ENCODE measurements at regions not wholly inside any gene's neighbourhood (a gene's known extent, or its start where the extent isn't known, plus 50 kb on each side); places are given as distances from the start of the nearest gene placed in this dataset.

DNA sequence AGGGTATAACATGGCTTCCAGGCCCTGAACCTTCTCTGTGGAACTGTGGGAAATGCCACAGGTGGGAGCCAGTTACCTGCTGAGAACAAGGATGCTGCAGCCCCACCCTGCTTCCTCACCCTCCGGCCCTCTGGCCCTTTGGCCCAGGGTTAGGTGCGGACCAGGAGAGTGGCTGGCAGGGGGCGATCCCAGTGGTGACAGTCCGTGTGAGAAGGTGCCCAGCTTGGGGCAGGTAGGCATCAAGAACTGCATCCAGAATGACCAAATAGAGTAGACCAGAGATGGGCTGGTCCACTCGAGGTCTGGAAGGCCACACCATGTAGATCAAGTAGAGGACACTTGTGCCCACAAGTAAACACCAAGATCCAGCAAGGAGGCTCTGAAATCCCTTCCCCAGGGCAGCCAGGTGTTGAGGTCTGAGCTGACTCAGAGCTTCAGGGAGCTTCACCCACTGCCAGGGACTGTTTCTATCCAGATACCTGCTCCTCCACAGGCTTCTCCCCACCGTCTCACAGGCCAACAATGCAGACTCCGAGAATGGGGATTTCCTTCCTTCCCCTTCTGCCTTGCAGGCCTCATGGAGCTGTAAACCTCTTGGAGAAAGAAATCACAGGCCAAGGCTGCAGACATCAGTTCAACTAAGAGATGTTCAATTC, 61.4 kb upstream of the ZSWIM6 start:
- H3K4me3 ChIP-seq (ENCODE audit: control insufficient read depth, low read depth, low read length): no peak overlapping the region
- DNase-seq (ENCODE audit: low read depth): no peak
- TF ChIP-seq, protein P1, sequence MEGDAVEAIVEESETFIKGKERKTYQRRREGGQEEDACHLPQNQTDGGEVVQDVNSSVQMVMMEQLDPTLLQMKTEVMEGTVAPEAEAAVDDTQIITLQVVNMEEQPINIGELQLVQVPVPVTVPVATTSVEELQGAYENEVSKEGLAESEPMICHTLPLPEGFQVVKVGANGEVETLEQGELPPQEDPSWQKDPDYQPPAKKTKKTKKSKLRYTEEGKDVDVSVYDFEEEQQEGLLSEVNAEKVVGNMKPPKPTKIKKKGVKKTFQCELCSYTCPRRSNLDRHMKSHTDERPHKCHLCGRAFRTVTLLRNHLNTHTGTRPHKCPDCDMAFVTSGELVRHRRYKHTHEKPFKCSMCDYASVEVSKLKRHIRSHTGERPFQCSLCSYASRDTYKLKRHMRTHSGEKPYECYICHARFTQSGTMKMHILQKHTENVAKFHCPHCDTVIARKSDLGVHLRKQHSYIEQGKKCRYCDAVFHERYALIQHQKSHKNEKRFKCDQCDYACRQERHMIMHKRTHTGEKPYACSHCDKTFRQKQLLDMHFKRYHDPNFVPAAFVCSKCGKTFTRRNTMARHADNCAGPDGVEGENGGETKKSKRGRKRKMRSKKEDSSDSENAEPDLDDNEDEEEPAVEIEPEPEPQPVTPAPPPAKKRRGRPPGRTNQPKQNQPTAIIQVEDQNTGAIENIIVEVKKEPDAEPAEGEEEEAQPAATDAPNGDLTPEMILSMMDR (conservative IDR thresholded peaks at IDR 0.05; ENCODE audit: control insufficient read depth, insufficient read depth, low read depth, low read length): no peak

DNA sequence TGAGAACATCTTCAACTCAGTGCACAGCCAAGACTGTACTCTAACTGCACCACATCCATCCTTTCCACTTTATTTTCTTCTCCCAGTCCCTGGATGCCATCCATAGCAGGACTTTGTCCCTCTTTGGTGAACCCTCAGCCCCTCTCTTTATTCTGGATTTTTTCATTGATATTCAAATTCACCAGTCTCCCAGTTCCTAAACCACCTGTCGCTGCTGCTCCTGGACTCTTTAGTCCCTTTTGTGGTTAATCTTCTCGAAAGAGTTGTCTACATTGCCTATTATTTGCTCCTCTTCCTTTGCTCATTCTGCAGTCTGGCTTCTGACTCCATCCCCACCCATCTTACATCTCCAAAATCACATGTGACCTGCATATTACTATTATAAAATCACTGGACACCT, 59.4 kb upstream of the ZSWIM6 start:
- DNase-seq (ENCODE audit: low read depth): no peak
- H3K4me3 ChIP-seq (ENCODE audit: control insufficient read depth, low read depth, low read length): no peak overlapping the region
- TF ChIP-seq, protein P1 (conservative IDR thresholded peaks at IDR 0.05; ENCODE audit: control insufficient read depth, insufficient read depth, low read depth, low read length): no peak

DNA sequence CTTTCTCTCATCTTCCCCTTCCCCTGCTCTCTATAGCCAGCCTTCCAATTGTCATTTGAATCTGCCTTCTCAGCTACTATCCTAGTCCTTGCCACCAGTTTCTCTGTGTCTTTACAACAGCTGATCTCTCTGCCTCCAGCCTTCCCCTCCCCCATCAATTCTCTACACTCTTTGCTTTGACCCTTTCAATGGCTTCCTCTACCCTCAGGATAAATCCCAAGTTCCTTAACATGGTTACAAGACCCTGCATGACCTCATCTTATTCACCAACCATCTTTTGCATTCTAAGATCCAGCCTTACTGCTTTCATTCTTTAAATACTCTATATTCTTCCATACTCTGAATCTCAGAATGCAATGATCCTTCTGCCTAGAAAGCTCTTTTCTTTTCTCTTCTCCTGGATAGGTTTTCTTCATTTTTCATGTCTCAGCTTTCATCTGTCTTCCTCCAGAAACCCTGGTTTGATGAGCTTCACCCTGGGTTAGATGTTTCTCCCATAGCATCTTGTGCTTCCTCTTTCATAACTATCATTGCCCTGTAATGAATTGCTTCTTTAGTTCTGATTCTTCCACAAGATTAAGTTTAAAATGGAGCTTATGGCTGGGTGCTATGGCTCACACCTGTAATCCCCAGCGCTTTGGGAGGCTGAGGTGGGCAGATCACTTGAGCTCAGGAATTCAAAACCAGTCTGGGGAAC, 58.6 kb upstream of the ZSWIM6 start:
- TF ChIP-seq, protein P1 (conservative IDR thresholded peaks at IDR 0.05; ENCODE audit: control insufficient read depth, insufficient read depth, low read depth, low read length): no peak
- H3K4me3 ChIP-seq (ENCODE audit: control insufficient read depth, low read depth, low read length): no peak overlapping the region
- DNase-seq (ENCODE audit: low read depth): no peak

DNA sequence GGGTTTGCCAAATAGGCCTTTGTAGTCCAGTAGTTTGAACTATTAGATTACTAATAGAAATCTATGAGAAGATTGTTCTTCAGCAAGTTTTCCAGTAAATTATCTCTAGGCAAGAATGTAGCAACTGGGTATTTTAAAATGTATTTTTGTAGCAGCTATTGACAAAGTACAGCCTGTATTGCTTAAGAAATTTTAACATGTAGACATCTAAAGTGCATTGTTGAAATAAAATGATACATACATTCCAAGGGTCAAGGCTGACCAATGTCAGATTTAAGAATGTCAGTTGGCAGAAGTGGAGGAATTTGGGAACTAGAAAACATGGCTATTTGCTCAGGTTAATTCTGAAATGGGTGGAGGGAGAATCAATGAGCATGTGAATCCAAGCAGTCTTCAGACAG, 57.5 kb upstream of the ZSWIM6 start:
- H3K4me3 ChIP-seq (ENCODE audit: control insufficient read depth, low read depth, low read length): no peak overlapping the region
- TF ChIP-seq, protein P1 (conservative IDR thresholded peaks at IDR 0.05; ENCODE audit: control insufficient read depth, insufficient read depth, low read depth, low read length): no peak
- DNase-seq (ENCODE audit: low read depth): peak; percentile 34

DNA sequence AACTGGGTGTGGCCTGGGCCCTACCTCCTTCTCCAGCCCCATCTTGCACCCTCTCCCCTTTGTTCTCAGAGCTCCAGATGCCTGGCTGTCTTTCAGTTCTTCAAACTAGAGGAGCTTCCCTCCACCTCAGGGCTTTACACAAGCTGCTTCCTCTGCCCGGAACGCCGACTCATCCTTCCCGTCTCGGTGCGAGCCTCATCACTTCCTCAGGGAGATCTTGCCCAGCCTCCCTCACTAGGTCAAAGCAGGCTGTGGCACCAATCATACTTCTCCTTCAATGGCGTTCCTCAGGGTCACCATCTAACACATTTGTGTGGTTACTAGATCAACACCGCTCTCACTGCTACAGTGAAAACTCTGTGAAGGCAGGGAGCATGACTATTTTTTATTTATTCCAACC, 56.2 kb upstream of the ZSWIM6 start:
- peak; percentile 86 for DNase-seq (ENCODE audit: low read depth)
- H3K4me3 ChIP-seq (ENCODE audit: control insufficient read depth, low read depth, low read length): no peak overlapping the region
- TF ChIP-seq, protein P1 (conservative IDR thresholded peaks at IDR 0.05; ENCODE audit: control insufficient read depth, insufficient read depth, low read depth, low read length): no peak

DNA sequence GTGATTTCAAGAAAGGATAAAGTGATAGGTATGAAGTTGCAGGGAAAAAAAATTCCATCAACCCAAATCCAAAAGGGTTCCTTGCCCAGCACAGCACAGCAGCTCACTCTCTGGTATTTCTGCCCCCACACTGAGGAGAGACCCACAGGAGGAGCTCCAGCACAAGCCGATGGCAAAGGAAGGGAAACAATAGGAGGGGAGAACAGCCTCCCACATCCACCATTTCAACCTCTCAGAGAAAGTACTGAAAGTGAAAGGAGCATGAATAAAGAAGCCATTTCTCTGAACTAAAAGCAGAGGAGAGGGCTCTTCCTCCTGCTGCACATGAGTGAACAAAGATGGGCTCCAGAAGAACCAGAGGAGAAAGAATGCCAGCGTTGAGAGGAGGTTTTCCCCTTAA, 54.9 kb upstream of the ZSWIM6 start:
- TF ChIP-seq, protein P1 (conservative IDR thresholded peaks at IDR 0.05; ENCODE audit: control insufficient read depth, insufficient read depth, low read depth, low read length): peak; percentile 29
- peak; percentile 46 for DNase-seq (ENCODE audit: low read depth)
- H3K4me3 ChIP-seq (ENCODE audit: control insufficient read depth, low read depth, low read length): no peak overlapping the region

Data from fibroblast of mammary gland (primary cell).